Panc1 (cell line): ENCODE measurements at regions not wholly inside any gene's neighbourhood (a gene's known extent, or its start where the extent isn't known, plus 50 kb on each side); places are given as distances from the start of the nearest gene placed in this dataset.

ENCODE experiments used
- ATAC-seq: fragments of 200-7000 bp; cut with Tn5 transposase; 2 replicates; pipeline ENCODE4 v1.9.1; 2020; ENCODE audit warnings: mild to moderate bottlenecking, moderate library complexity
- BruUV-seq: library from RNA; stranded (reverse); fragments of 400-500 nt; replicated peaks from 2 replicates; lab custom pipeline; 2021; lab: Mats Ljungman, UMichigan
- CTCF ChIA-PET: fragments of 300-600 bp; sonication (Branson Sonifier 250); formaldehyde crosslinking; loops from one replicate; lab custom pipeline; 2022; ENCODE audit warnings: antibody characterized with exemption; lab: Charles Lee
- POLR2A ChIA-PET: fragments of 300-600 bp; sonication (Branson Sonifier 250); formaldehyde crosslinking; loops from one replicate; lab custom pipeline; 2022; ENCODE audit warnings: antibody characterized with exemption; lab: Charles Lee
- DNase-seq: peaks from one replicate; pipeline ENCODE4 v3.0.0-alpha.2; 2010; ENCODE audit warnings: low read depth, low spot score
- H3K27ac ChIP-seq: 2 replicates; pipeline ENCODE4 v1.5.1; 2011; ENCODE audit warnings: mild to moderate bottlenecking, low read length, inconsistent platforms
- H3K27me3 ChIP-seq: fragments of 200-500 bp; sonication (Bioruptor generic); 2 replicates; pipeline ENCODE4 v1.6.0; 2014; ENCODE audit warnings: low read length, inconsistent platforms; ENCODE audit not compliant: control insufficient read depth, insufficient read depth
- H3K36me3 ChIP-seq: fragments of 200-500 bp; sonication (Bioruptor generic); 2 replicates; pipeline ENCODE4 v1.5.1; 2014; ENCODE audit warnings: inconsistent platforms, mild to moderate bottlenecking, low read length, moderate library complexity; ENCODE audit not compliant: control insufficient read depth, insufficient read depth
- H3K4me1 ChIP-seq: 2 replicates; pipeline ENCODE4 v1.5.1; 2011; ENCODE audit warnings: inconsistent platforms, mild to moderate bottlenecking, low read length, moderate library complexity; ENCODE audit not compliant: control insufficient read depth, insufficient read depth
- H3K4me3 ChIP-seq, 2 experiments: 2 replicates each; pipeline ENCODE4 v1.5.1; 2011 to 2012; ENCODE audit warnings: low read depth in 2 of 2, low read length in 2 of 2, mild to moderate bottlenecking in 2 of 2, inconsistent platforms in 1 of 2, moderate library complexity in 1 of 2
- H3K9me3 ChIP-seq: fragments of 200-500 bp; sonication (Bioruptor generic); 2 replicates; pipeline ENCODE4 v1.5.1; 2014; ENCODE audit warnings: low read depth, mild to moderate bottlenecking, inconsistent platforms, low read length, moderate library complexity; ENCODE audit not compliant: control insufficient read depth, insufficient read depth
- POLR2AphosphoS5 ChIP-seq: IDR thresholded peaks from 2 replicates; pipeline ENCODE4 v1.6.1; 2012; ENCODE audit warnings: mild to moderate bottlenecking, low read depth, low read length, moderate library complexity
- SIN3A ChIP-seq: IDR thresholded peaks from 2 replicates; pipeline ENCODE4 v1.6.1; 2012; ENCODE audit warnings: low read depth, mild to moderate bottlenecking, low read length, moderate library complexity, borderline replicate concordance; ENCODE audit not compliant: insufficient read depth
- TCF7L2 ChIP-seq: IDR thresholded peaks from 2 replicates; pipeline ENCODE4 v1.6.1; 2011; ENCODE audit warnings: mild to moderate bottlenecking, low read depth, low read length, inconsistent platforms
- in situ Hi-C: cut with HindIII; loops from 2 replicates; pipeline ENCODE4 v1.10.0; 2016; ENCODE audit warnings: low sequenced_read_pairs, low pct_unique_long_range_greater_than_20kb
- intact Hi-C: fragments of 100-400 bp; cut with micrococcal nuclease; formaldehyde crosslinking; loops from one replicate; pipeline ENCODE4 v1.10.0; 2022; ENCODE audit not compliant: unreplicated experiment
- TF ChIP-seq, protein P1 (sequence below), 2 experiments: IDR thresholded peaks; 2 replicates each; pipeline ENCODE4 v1.6.1; 2011 to 2012; ENCODE audit warnings: low read depth in 2 of 2, control low read depth in 1 of 2, low read length in 1 of 2, mild to moderate bottlenecking in 1 of 2, moderate library complexity in 1 of 2; ENCODE audit not compliant: insufficient read depth in 1 of 2
- TF ChIP-seq, protein P2 (sequence below): fragments of 450-650 bp; IDR thresholded peaks from 2 replicates; pipeline ENCODE4 v1.5.1; 2017; ENCODE audit warnings: mild to moderate bottlenecking

DNA sequence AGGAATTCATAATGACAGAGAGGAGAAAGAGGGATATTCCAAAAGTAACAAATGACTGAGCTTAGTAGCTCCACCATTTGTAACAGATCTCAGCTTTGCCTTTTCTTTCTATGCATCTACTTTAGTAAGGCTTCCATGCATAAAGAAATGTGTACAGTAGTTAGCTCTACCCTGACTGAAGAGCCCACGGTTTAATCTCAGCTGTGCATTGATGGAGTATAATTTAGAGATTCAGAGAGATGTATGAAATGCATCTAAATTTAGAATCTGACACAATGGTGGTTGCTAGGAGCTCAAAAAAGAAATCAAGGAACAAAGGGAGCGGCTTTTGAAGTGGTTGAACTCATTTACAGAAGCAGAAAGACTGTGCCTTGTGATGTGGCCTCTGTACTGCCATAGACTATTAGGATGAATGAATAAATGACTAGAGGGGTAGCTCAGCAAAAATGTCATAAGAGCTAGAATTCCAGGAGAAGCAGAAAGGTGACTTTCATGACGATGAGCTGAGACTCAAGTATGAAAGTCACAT is 838.6 kb downstream of the RPS29 start:
- Histone ChIP-seq H3K4me3 (no peak overlapping the region), H3K27ac (no peak overlapping the region), H3K4me1 (no peaks in the 10 kb centered on the region), H3K27me3 (no peaks in the 10 kb centered on the region), H3K9me3 (no peaks in the 10 kb centered on the region), H3K36me3 (no peaks in the 10 kb centered on the region)
- in situ Hi-C loops (no loop called here), intact Hi-C loops (no loop called here)
- CTCF ChIA-PET = no interaction called here
- POLR2A ChIA-PET = no interaction called here
- TF ChIP-seq POLR2AphosphoS5 (no peak), SIN3A (no peak), TCF7L2 (no peak)
- TF ChIP-seq, protein P1, sequence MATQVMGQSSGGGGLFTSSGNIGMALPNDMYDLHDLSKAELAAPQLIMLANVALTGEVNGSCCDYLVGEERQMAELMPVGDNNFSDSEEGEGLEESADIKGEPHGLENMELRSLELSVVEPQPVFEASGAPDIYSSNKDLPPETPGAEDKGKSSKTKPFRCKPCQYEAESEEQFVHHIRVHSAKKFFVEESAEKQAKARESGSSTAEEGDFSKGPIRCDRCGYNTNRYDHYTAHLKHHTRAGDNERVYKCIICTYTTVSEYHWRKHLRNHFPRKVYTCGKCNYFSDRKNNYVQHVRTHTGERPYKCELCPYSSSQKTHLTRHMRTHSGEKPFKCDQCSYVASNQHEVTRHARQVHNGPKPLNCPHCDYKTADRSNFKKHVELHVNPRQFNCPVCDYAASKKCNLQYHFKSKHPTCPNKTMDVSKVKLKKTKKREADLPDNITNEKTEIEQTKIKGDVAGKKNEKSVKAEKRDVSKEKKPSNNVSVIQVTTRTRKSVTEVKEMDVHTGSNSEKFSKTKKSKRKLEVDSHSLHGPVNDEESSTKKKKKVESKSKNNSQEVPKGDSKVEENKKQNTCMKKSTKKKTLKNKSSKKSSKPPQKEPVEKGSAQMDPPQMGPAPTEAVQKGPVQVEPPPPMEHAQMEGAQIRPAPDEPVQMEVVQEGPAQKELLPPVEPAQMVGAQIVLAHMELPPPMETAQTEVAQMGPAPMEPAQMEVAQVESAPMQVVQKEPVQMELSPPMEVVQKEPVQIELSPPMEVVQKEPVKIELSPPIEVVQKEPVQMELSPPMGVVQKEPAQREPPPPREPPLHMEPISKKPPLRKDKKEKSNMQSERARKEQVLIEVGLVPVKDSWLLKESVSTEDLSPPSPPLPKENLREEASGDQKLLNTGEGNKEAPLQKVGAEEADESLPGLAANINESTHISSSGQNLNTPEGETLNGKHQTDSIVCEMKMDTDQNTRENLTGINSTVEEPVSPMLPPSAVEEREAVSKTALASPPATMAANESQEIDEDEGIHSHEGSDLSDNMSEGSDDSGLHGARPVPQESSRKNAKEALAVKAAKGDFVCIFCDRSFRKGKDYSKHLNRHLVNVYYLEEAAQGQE (IDR thresholded peaks at IDR 0.05; ENCODE audit: insufficient read depth in 1 of 2, low read depth in 2 of 2, low read length in 1 of 2) = no peak
- TF ChIP-seq, protein P2, sequence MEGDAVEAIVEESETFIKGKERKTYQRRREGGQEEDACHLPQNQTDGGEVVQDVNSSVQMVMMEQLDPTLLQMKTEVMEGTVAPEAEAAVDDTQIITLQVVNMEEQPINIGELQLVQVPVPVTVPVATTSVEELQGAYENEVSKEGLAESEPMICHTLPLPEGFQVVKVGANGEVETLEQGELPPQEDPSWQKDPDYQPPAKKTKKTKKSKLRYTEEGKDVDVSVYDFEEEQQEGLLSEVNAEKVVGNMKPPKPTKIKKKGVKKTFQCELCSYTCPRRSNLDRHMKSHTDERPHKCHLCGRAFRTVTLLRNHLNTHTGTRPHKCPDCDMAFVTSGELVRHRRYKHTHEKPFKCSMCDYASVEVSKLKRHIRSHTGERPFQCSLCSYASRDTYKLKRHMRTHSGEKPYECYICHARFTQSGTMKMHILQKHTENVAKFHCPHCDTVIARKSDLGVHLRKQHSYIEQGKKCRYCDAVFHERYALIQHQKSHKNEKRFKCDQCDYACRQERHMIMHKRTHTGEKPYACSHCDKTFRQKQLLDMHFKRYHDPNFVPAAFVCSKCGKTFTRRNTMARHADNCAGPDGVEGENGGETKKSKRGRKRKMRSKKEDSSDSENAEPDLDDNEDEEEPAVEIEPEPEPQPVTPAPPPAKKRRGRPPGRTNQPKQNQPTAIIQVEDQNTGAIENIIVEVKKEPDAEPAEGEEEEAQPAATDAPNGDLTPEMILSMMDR = no peak
- ATAC-seq (no peak), DNase-seq (no peak)
- BruUV-seq = no TSS peak

DNA sequence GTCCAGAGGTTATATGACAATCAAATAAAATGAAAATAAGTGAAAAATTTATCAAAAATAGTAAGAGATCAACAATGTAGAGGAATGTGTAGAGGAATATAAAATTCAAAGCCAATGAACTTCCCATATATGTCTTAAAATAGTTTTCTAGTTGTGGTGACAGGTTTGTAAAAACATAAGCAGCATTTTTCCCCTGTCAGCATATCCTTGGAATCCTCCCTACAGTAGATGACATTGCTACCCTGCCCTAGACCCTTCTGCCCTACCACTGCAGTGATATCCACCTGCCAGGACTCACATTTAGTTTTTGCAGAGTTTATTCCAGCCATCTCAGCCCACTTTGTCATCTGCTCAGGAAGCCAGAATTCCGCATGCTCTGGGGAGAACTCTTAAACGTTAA is 842.0 kb downstream of the RPS29 start:
- CTCF ChIA-PET = no interaction called here
- intact Hi-C loops = no loop called here
- in situ Hi-C loops = no loop called here
- Histone ChIP-seq H3K27ac (no peak overlapping the region), H3K36me3 (no peaks in the 10 kb centered on the region), H3K9me3 (no peaks in the 10 kb centered on the region), H3K4me3 (no peak overlapping the region), H3K4me1 (no peaks in the 10 kb centered on the region), H3K27me3 (no peaks in the 10 kb centered on the region)
- BruUV-seq = no TSS peak
- ATAC-seq (no peak), DNase-seq (no peak)
- TF ChIP-seq SIN3A = no peak
- TF ChIP-seq, protein P1 (IDR thresholded peaks at IDR 0.05; ENCODE audit: insufficient read depth in 1 of 2, low read depth in 2 of 2, low read length in 1 of 2) = no peak
- TF ChIP-seq TCF7L2 = no peak
- TF ChIP-seq, protein P2 = no peak
- POLR2A ChIA-PET = no interaction called here
